PC-9 (cell line): ENCODE measurements at regions not wholly inside any gene's neighbourhood (a gene's known extent, or its start where the extent isn't known, plus 50 kb on each side); places are given as distances from the start of the nearest gene placed in this dataset.

Source experiments
- BruUV-seq: library from RNA; stranded (reverse); fragments of 400-500 nt; replicated peaks from 2 replicates; lab custom pipeline; 2021; lab: Mats Ljungman, UMichigan
- CTCF ChIA-PET: fragments of 300-600 bp; sonication (Branson Sonifier 250); formaldehyde crosslinking; loops from one replicate; lab custom pipeline; 2022; ENCODE audit warnings: antibody characterized with exemption; lab: Charles Lee
- POLR2A ChIA-PET: fragments of 300-600 bp; sonication (Branson Sonifier 250); formaldehyde crosslinking; loops from one replicate; lab custom pipeline; 2022; ENCODE audit warnings: antibody characterized with exemption; ENCODE audit not compliant: unreplicated experiment; lab: Charles Lee
- DNase-seq, 2 experiments: peaks; one replicate each; pipeline versions ENCODE4 v3.0.0 to v3.0.0-alpha.2; 2015 to 2022; ENCODE audit warnings: mixed read lengths in 1 of 2
- H2AFZ ChIP-seq: fragments of 200-600 bp; sonication (generic); 2 replicates; pipeline ENCODE4 v1.8.1; 2017; ENCODE audit warnings: antibody characterized with exemption
- H3F3A ChIP-seq: fragments of 200-600 bp; sonication (generic); 2 replicates; pipeline ENCODE4 v1.8.1; 2017; ENCODE audit warnings: antibody characterized with exemption, mild to moderate bottlenecking, low read depth; ENCODE audit not compliant: insufficient read depth
- H3K27ac ChIP-seq: fragments of 200-600 bp; sonication (generic); 2 replicates; pipeline ENCODE4 v1.6.1; 2016; ENCODE audit warnings: mixed run types
- H3K27me3 ChIP-seq: fragments of 200-600 bp; sonication (generic); 2 replicates; pipeline ENCODE4 v1.6.1; 2016; ENCODE audit warnings: low read depth, mixed run types; ENCODE audit not compliant: insufficient read depth
- H3K36me3 ChIP-seq: fragments of 200-600 bp; sonication (generic); 2 replicates; pipeline ENCODE4 v1.6.1; 2016; ENCODE audit warnings: low read depth, mixed run types
- H3K4me1 ChIP-seq: fragments of 200-600 bp; sonication (generic); replicated peaks from 2 replicates; pipeline ENCODE4 v1.6.1; 2016; ENCODE audit warnings: mixed run types; ENCODE audit not compliant: insufficient read depth
- H3K4me2 ChIP-seq: fragments of 200-600 bp; sonication (generic); 2 replicates; pipeline ENCODE4 v1.6.1; 2017; ENCODE audit warnings: mixed run types
- H3K4me3 ChIP-seq: fragments of 200-600 bp; sonication (generic); 2 replicates; pipeline ENCODE4 v1.6.1; 2016; ENCODE audit warnings: mixed run types
- H3K79me2 ChIP-seq: fragments of 200-600 bp; sonication (generic); 2 replicates; pipeline ENCODE4 v1.6.1; 2017; ENCODE audit warnings: low read depth, mixed run types
- H3K9me2 ChIP-seq: fragments of 200-600 bp; sonication (generic); 2 replicates; pipeline ENCODE4 v1.8.1; 2017; ENCODE audit warnings: mild to moderate bottlenecking; ENCODE audit not compliant: insufficient read depth
- H3K9me3 ChIP-seq: fragments of 200-600 bp; sonication (generic); 2 replicates; pipeline ENCODE4 v1.8.1; 2016; ENCODE audit warnings: low read depth; ENCODE audit not compliant: insufficient read depth
- H4K20me1 ChIP-seq: fragments of 200-600 bp; sonication (generic); 2 replicates; pipeline ENCODE4 v1.8.1; 2017; ENCODE audit not compliant: insufficient read depth
- CTCF ChIP-seq: fragments of 200-600 bp; sonication (generic); conservative IDR thresholded peaks from 2 replicates; pipeline ENCODE4 v1.6.1; 2017; ENCODE audit warnings: mixed run types, antibody characterized with exemption, mild to moderate bottlenecking, moderate library complexity
- EZH2 ChIP-seq: fragments of 200-600 bp; sonication (generic); IDR thresholded peaks from 2 replicates; pipeline ENCODE4 v1.8.0; 2017; ENCODE audit warnings: antibody characterized with exemption, low read depth
- intact Hi-C: fragments of 100-400 bp; cut with micrococcal nuclease; formaldehyde crosslinking; loops from one replicate; pipeline ENCODE4 v1.10.0; 2022; ENCODE audit not compliant: unreplicated experiment

- intact Hi-C loops = no loop called here
- Histone ChIP-seq H3K36me3 (no peaks in the 10 kb centered on the region), H2AFZ (no peak overlapping the region), H3K27ac (no peak overlapping the region), H3K9me2 (no peaks in the 10 kb centered on the region), H3K4me3 (no peak overlapping the region), H3K9me3 (no peaks in the 10 kb centered on the region), H4K20me1 (no peaks in the 10 kb centered on the region), H3K27me3 (no peaks in the 10 kb centered on the region), H3F3A (no peaks in the 10 kb centered on the region), H3K79me2 (no peaks in the 10 kb centered on the region), H3K4me2 (no peak overlapping the region), H3K4me1 (peaks cover 9% of the 10 kb centered on the region; the same call in 1 of the 2 replicates)
- TF ChIP-seq CTCF (no peak), EZH2 (no peak)
- BruUV-seq = no TSS peak
- ChIA-PET CTCF (no interaction called here), POLR2A (no interaction called here)
- DNase-seq = no peak
Observed at GRCh38 chr3:111318289-111318688, 223.7 kb upstream of the CD96 start.

GRCh38 chr3:111319598-111319997 is 222.4 kb upstream of the CD96 start:
- H3K4me2 ChIP-seq = no peak overlapping the region
- no peaks in the 10 kb centered on the region for H3K27me3 ChIP-seq
- no peaks in the 10 kb centered on the region for H4K20me1 ChIP-seq
- H3K79me2 ChIP-seq = no peaks in the 10 kb centered on the region
- H3F3A ChIP-seq = no peaks in the 10 kb centered on the region
- no peaks in the 10 kb centered on the region for H3K9me2 ChIP-seq
- no peak overlapping the region for H2AFZ ChIP-seq
- H3K4me1 ChIP-seq = peaks cover 9% of the 10 kb centered on the region; the same call in 1 of the 2 replicates
- intact Hi-C loops = no loop called here
- ChIA-PET CTCF (interaction anchor here (0.6 kb wide), 1 partner anchor 426 kb away, joined by 6 read pairs; no protein-coding TSS in a partner anchor), POLR2A (no interaction called here)
- DNase-seq = no peak
- no peaks in the 10 kb centered on the region for H3K9me3 ChIP-seq
- TF ChIP-seq EZH2 = no peak
- TF ChIP-seq CTCF = no peak
- H3K4me3 ChIP-seq = no peak overlapping the region
- no peaks in the 10 kb centered on the region for H3K36me3 ChIP-seq
- no TSS peak for BruUV-seq
- no peak overlapping the region for H3K27ac ChIP-seq

GRCh38 chr3:111321786-111322185 is 220.2 kb upstream of the CD96 start:
- ChIA-PET CTCF (no interaction called here), POLR2A (no interaction called here)
- BruUV-seq = no TSS peak
- no peak overlapping the region for H2AFZ ChIP-seq
- no peaks in the 10 kb centered on the region for H3K27me3 ChIP-seq
- no peaks in the 10 kb centered on the region for H3K9me3 ChIP-seq
- no peaks in the 10 kb centered on the region for H3K36me3 ChIP-seq
- H3F3A ChIP-seq = no peaks in the 10 kb centered on the region
- no peaks in the 10 kb centered on the region for H4K20me1 ChIP-seq
- H3K27ac ChIP-seq = no peak overlapping the region
- intact Hi-C loops = no loop called here
- TF ChIP-seq CTCF (no peak), EZH2 (no peak)
- no peak overlapping the region for H3K4me3 ChIP-seq
- H3K4me1 ChIP-seq = peaks cover 5% of the 10 kb centered on the region; the same call in 1 of the 2 replicates
- 0 out of 2 replicates have a peak overlapping the region, but pooled peaks have one; percentile 1 for H3K4me2 ChIP-seq
- no peaks in the 10 kb centered on the region for H3K9me2 ChIP-seq
- H3K79me2 ChIP-seq = no peaks in the 10 kb centered on the region
- DNase-seq = no peak
